AG04450 (cell line): ENCODE measurements at regions not wholly inside any gene's neighbourhood (a gene's known extent, or its start where the extent isn't known, plus 50 kb on each side); places are given as distances from the start of the nearest gene placed in this dataset.

Experiments used
- CTCF ChIA-PET: fragments of 300-600, 350-600 bp; formaldehyde crosslinking; extraction: SDS; loops from one replicate; lab custom pipeline; 2022; ENCODE audit warnings: antibody characterized with exemption, inconsistent platforms; lab: Charles Lee
- POLR2A ChIA-PET: fragments of 350-600 bp; formaldehyde crosslinking; extraction: SDS; loops from one replicate; lab custom pipeline; 2021; ENCODE audit warnings: antibody characterized with exemption, inconsistent platforms; lab: Yijun Ruan, JAX
- DNase-seq: peaks from one replicate; pipeline ENCODE4 v3.0.0-alpha.2; 2011; ENCODE audit warnings: low read depth, low spot score
- H3K27ac ChIP-seq: one replicate; pipeline ENCODE4 v1.5.1; 2012; ENCODE audit warnings: low read depth, low read length, control low read depth
- H3K27me3 ChIP-seq: one replicate; pipeline ENCODE4 v1.6.0; 2012; ENCODE audit warnings: low read length; ENCODE audit not compliant: control insufficient read depth, insufficient read depth
- H3K4me3 ChIP-seq: 2 replicates; pipeline ENCODE4 v1.5.1; 2011; ENCODE audit warnings: mild to moderate bottlenecking, low read depth, low read length, control low read depth
- H3K9me3 ChIP-seq: 2 replicates; pipeline ENCODE4 v1.5.1; 2012; ENCODE audit warnings: low read length; ENCODE audit not compliant: control insufficient read depth, insufficient read depth
- TF ChIP-seq, protein P1 (sequence below): IDR thresholded peaks from 2 replicates; pipeline ENCODE4 v1.5.1; 2011; ENCODE audit warnings: low read depth, low read length, control low read depth, inconsistent platforms

DNA sequence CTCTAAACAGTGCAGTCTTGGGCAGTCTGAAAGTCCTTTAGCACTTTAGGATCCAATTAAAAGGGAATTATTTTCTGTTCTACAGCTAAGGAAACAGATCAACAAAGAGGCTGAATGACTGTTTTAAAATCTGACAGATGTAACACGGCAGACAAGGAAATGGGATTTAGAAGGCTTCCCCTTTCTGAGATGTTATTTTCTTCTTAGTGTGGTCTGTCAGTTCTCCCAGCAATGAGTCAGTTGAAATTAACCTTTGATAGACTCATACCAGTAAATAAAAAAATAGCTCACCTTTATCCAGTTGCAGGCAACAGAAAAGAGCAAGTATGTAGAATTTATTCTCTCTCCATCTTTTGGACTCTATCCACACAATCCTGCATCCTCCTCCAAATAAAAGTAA lies 98.1 kb downstream of the NEDD1 start:
- TF ChIP-seq, protein P1, sequence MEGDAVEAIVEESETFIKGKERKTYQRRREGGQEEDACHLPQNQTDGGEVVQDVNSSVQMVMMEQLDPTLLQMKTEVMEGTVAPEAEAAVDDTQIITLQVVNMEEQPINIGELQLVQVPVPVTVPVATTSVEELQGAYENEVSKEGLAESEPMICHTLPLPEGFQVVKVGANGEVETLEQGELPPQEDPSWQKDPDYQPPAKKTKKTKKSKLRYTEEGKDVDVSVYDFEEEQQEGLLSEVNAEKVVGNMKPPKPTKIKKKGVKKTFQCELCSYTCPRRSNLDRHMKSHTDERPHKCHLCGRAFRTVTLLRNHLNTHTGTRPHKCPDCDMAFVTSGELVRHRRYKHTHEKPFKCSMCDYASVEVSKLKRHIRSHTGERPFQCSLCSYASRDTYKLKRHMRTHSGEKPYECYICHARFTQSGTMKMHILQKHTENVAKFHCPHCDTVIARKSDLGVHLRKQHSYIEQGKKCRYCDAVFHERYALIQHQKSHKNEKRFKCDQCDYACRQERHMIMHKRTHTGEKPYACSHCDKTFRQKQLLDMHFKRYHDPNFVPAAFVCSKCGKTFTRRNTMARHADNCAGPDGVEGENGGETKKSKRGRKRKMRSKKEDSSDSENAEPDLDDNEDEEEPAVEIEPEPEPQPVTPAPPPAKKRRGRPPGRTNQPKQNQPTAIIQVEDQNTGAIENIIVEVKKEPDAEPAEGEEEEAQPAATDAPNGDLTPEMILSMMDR = no peak
- peaks cover 2% of the 10 kb centered on the region for H3K27me3 ChIP-seq
- no peak overlapping the region for H3K4me3 ChIP-seq
- CTCF ChIA-PET = interaction anchor here (1.0 kb wide), 1 partner anchor 19 kb away, joined by 4 read pairs; no protein-coding TSS in a partner anchor
- no peak for DNase-seq
- no peaks in the 10 kb centered on the region for H3K9me3 ChIP-seq
- no peak overlapping the region for H3K27ac ChIP-seq
- POLR2A ChIA-PET = no interaction called here

DNA sequence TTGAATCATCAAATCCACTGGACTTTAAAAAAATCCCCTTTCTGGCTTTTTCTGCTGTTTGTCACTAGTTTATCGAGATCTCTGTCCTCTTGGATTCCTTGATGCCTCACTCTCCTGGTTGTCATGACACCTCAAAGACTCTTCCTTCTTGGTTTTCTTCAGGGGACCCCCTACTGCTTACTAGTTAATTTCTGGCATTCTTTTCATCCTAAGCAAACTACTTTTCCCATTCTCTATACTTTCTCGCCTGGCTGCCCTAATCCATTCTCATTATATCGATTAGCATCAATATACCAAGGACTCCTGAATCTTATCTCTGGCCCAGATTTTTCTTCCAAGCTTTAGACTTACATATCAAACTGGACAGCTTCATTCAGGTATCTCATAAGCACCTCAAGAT lies 98.6 kb downstream of the NEDD1 start:
- TF ChIP-seq, protein P1 = no peak
- POLR2A ChIA-PET = no interaction called here
- Histone ChIP-seq H3K4me3 (no peak overlapping the region), H3K27me3 (peaks cover 2% of the 10 kb centered on the region), H3K9me3 (no peaks in the 10 kb centered on the region), H3K27ac (no peak overlapping the region)
- DNase-seq = no peak
- CTCF ChIA-PET = no interaction called here

- peaks cover 2% of the 10 kb centered on the region for H3K27me3 ChIP-seq
- ChIA-PET POLR2A (no interaction called here), CTCF (no interaction called here)
- no peak overlapping the region for H3K27ac ChIP-seq
- no peak overlapping the region for H3K4me3 ChIP-seq
- H3K9me3 ChIP-seq = no peaks in the 10 kb centered on the region
- TF ChIP-seq, protein P1 = no peak
- no peak for DNase-seq
These were observed 99.5 kb downstream of the NEDD1 start for GRCh38 chr12:97006585-97006984.

- POLR2A ChIA-PET = no interaction called here
- CTCF ChIA-PET = no interaction called here
- no peak overlapping the region for H3K4me3 ChIP-seq
These were observed 109.1 kb downstream of the NEDD1 start for GRCh38 chr12:97016163-97016562.

DNA sequence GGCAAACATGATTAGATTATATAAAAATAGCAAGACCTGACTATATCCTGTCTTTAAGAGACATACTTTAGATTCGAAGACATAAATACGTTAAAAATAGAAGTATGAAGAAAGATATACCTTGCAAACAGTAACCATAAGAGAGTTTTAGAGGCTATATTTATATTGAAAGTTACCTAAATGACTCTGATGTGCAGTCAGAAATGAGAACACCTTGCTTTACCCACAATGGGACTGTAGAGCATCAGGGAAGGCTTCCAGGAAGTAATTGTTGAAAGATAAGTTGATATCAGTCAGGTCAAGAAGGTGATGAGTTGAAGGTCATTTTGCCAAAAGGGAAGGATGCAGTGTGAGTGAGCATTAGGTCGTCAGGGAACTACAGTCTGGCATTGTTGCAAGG lies 110.2 kb downstream of the NEDD1 start:
- TF ChIP-seq, protein P1 = no peak
- no peaks in the 10 kb centered on the region for H3K27me3 ChIP-seq
- no peak overlapping the region for H3K4me3 ChIP-seq
- no peaks in the 10 kb centered on the region for H3K9me3 ChIP-seq
- H3K27ac ChIP-seq = no peak overlapping the region
- CTCF ChIA-PET = no interaction called here
- no peak for DNase-seq
- POLR2A ChIA-PET = no interaction called here

More at GRCh38 chr12:97016163-97016562, 109.1 kb downstream of the NEDD1 start:
- TF ChIP-seq, protein P1 = no peak
- DNase-seq = no peak
- no peaks in the 10 kb centered on the region for H3K27me3 ChIP-seq
- H3K9me3 ChIP-seq = no peaks in the 10 kb centered on the region
- H3K27ac ChIP-seq = no peak overlapping the region
